GM18502 (cell line): ENCODE measurements at regions not wholly inside any gene's neighbourhood (a gene's known extent, or its start where the extent isn't known, plus 50 kb on each side); places are given as distances from the start of the nearest gene placed in this dataset.
"Not testable (repeated sequence)": the region's sequence is repeated elsewhere in the genome, so short reads cannot be mapped to it uniquely, and the experiment has no call there.

Source experiments
- ATAC-seq: cut with Tn5 transposase; IDR thresholded peaks from one replicate; pipeline ENCODE4 v1.9.1; 2021; ENCODE audit warnings: mild to moderate bottlenecking; ENCODE audit not compliant: unreplicated experiment, poor library complexity

- no peak for ATAC-seq
Measured at GRCh38 chr6:62889240-62889639, 322.0 kb upstream of the FKBP1C start.

GRCh38 chr6:62891065-62891647, 320.1 kb upstream of the FKBP1C start:
- no peak for ATAC-seq

GRCh38 chr6:62894114-62894513, 317.2 kb upstream of the FKBP1C start:
- ATAC-seq = no peak

GRCh38 chr6:62903266-62903665, 308.0 kb upstream of the FKBP1C start:
- ATAC-seq = no peak

GRCh38 chr6:62904687-62905086, 306.6 kb upstream of the FKBP1C start:
- no peak for ATAC-seq

- no peak for ATAC-seq
Measured at GRCh38 chr6:62914530-62914929, 296.7 kb upstream of the FKBP1C start.

GRCh38 chr6:62923728-62924127, 287.5 kb upstream of the FKBP1C start:
- ATAC-seq = no peak

GRCh38 chr6:62940848-62941247, 270.4 kb upstream of the FKBP1C start:
- no peak for ATAC-seq

GRCh38 chr6:62942000-62942399, 269.3 kb upstream of the FKBP1C start:
- ATAC-seq = no peak

GRCh38 chr6:62968834-62969233, 242.4 kb upstream of the FKBP1C start:
- ATAC-seq = no peak

- ATAC-seq = no peak
Measured at GRCh38 chr6:62971976-62972658, 239.2 kb upstream of the FKBP1C start.

- peak; percentile 43 for ATAC-seq
Measured at GRCh38 chr6:62974452-62974851, 236.8 kb upstream of the FKBP1C start.

- ATAC-seq = no peak
Measured at GRCh38 chr6:62976566-62976965, 234.7 kb upstream of the FKBP1C start.

GRCh38 chr6:62978920-62979319, 232.3 kb upstream of the FKBP1C start:
- no peak for ATAC-seq

GRCh38 chr6:62980093-62980492, 231.2 kb upstream of the FKBP1C start:
- no peak for ATAC-seq

- ATAC-seq = no peak
Measured at GRCh38 chr6:62980724-62981123, 230.5 kb upstream of the FKBP1C start.

- ATAC-seq = no peak
Measured at GRCh38 chr6:62982951-62983350, 228.3 kb upstream of the FKBP1C start.

- not testable (repeated sequence) for ATAC-seq
Measured at GRCh38 chr6:62991696-62992095, 219.6 kb upstream of the FKBP1C start.

GRCh38 chr6:62993951-62994350, 217.3 kb upstream of the FKBP1C start:
- ATAC-seq = no peak

- no peak for ATAC-seq
Measured at GRCh38 chr6:62998022-62998421, 213.2 kb upstream of the FKBP1C start.

GRCh38 chr6:62999242-62999641, 212.0 kb upstream of the FKBP1C start:
- not testable (repeated sequence) for ATAC-seq

GRCh38 chr6:62999796-63000195, 211.5 kb upstream of the FKBP1C start:
- ATAC-seq = no peak
